Breast epithelium (tissue), 3 donors: ENCODE measurements at regions not wholly inside any gene's neighbourhood (a gene's known extent, or its start where the extent isn't known, plus 50 kb on each side); places are given as distances from the start of the nearest gene placed in this dataset.

ENCODE experiments used
- CTCF ChIP-seq, 3 donors: fragments of 450-650 bp; IDR thresholded peaks; one replicate each; pipeline ENCODE4 v1.5.1; 2016 to 2017; ENCODE audit warnings: antibody characterized with exemption in 3 of 3, mild to moderate bottlenecking in 3 of 3, moderate library complexity in 3 of 3
- POLR2AphosphoS5 ChIP-seq, 3 donors: sonication (generic); formaldehyde crosslinking; IDR thresholded peaks; one replicate each; pipeline ENCODE4 v1.6.1; 2017; ENCODE audit warnings: antibody characterized with exemption in 3 of 3

GRCh38 chr20:23279836-23280235, 70.8 kb upstream of the NXT1 start:
- TF ChIP-seq CTCF (IDR thresholded peaks at IDR 0.05) (no peak), POLR2AphosphoS5 (IDR thresholded peaks at IDR 0.05) (no peak)
